VCaP (cell line): ENCODE measurements at regions not wholly inside any gene's neighbourhood (a gene's known extent, or its start where the extent isn't known, plus 50 kb on each side); places are given as distances from the start of the nearest gene placed in this dataset.

Experiments used
- H3K27ac ChIP-seq: fragments of 450-650 bp; 2 replicates; pipeline ENCODE4 v1.5.1; 2017
- CTCF ChIP-seq: fragments of 450-650 bp; conservative IDR thresholded peaks from 2 replicates; pipeline ENCODE4 v1.5.1; 2017; ENCODE audit warnings: mild to moderate bottlenecking, moderate library complexity

- no peak overlapping the region for H3K27ac ChIP-seq
- peak; percentile 34 for TF ChIP-seq CTCF
Measured at GRCh38 chr6:68468244-68468884, 166.7 kb upstream of the ADGRB3 start.

- no peak overlapping the region for H3K27ac ChIP-seq
- no peak for TF ChIP-seq CTCF
Measured at GRCh38 chr6:68458447-68458846, 176.6 kb upstream of the ADGRB3 start.

GRCh38 chr6:68447112-68447511 is 188.0 kb upstream of the ADGRB3 start:
- TF ChIP-seq CTCF = no peak
- no peak overlapping the region for H3K27ac ChIP-seq

- no peak overlapping the region for H3K27ac ChIP-seq
- TF ChIP-seq CTCF = no peak
Measured at GRCh38 chr6:68445926-68446325, 189.2 kb upstream of the ADGRB3 start.

GRCh38 chr6:68443704-68444103 is 191.4 kb upstream of the ADGRB3 start:
- no peak overlapping the region for H3K27ac ChIP-seq
- TF ChIP-seq CTCF = no peak

- H3K27ac ChIP-seq = no peak overlapping the region
- TF ChIP-seq CTCF = no peak
Measured at GRCh38 chr6:68427630-68428029, 207.5 kb upstream of the ADGRB3 start.

- no peak for TF ChIP-seq CTCF
- H3K27ac ChIP-seq = no peak overlapping the region
Measured at GRCh38 chr6:68410021-68410420, 225.1 kb upstream of the ADGRB3 start.
